ENCODE measurements at regions not wholly inside any gene's neighbourhood (a gene's known extent, or its start where the extent isn't known, plus 50 kb on each side); places are given as distances from the start of the nearest gene placed in this dataset.

GRCh38 chr13:80086304-80086721 lies 254.6 kb downstream of the SPRY2 start:
- no peak overlapping the region for H4K5ac ChIP-seq (ENCODE audit: insufficient read length, low read depth, low read length)
- H3K4me1 ChIP-seq (ENCODE audit: insufficient read depth, low read length): peaks cover 3% of the 10 kb centered on the region; the same call in 1 of the 2 replicates
- H3K14ac ChIP-seq (ENCODE audit: insufficient read depth, low read length): no peak overlapping the region
- Mint-ChIP-seq H3K4me1 (peaks cover 11 to 16% of the 10 kb centered on the region in 2 experiments), H3K27me3 (ENCODE audit: low read depth) (no peaks in the 10 kb centered on the region), H3K9me3 (no peaks in the 10 kb centered on the region), H3K4me3 (no peak overlapping the region), H3K27ac (no peak overlapping the region), H3K36me3 (ENCODE audit: insufficient read depth in 1 of 3, low read depth in 3 of 3) (no peaks in the 10 kb centered on the region)
- no peak overlapping the region for H3K23ac ChIP-seq (ENCODE audit: insufficient read length, low read depth, low read length)
- H3K4ac ChIP-seq (ENCODE audit: low read depth, low read length): no peak overlapping the region
- H2BK5ac ChIP-seq (ENCODE audit: insufficient read length, low read length): no peak overlapping the region
- no peak overlapping the region for H3K9ac ChIP-seq (ENCODE audit: extremely low read depth, insufficient read length, low read length)
- no peak overlapping the region for H2BK120ac ChIP-seq (ENCODE audit: low read depth, low read length, poor library complexity, severe bottlenecking)
- no peak for DNase-seq
- H4K8ac ChIP-seq (replicated peaks; ENCODE audit: insufficient read length, low read depth, low read length): no peak overlapping the region
- no peak overlapping the region for H3K56ac ChIP-seq (ENCODE audit: insufficient read length, low read depth, low read length)
- H3K9me3 ChIP-seq (ENCODE audit: control insufficient read depth, low read depth, low read length): no peaks in the 10 kb centered on the region
- no peak overlapping the region for H3T11ph ChIP-seq (ENCODE audit: low read length)
- no peak overlapping the region for H3K27ac ChIP-seq (ENCODE audit: insufficient read length, low read depth, low read length)
- no peaks in the 10 kb centered on the region for H4K20me1 ChIP-seq (ENCODE audit: control insufficient read depth, insufficient read depth, insufficient read length)
- no peak overlapping the region for H2AK5ac ChIP-seq (ENCODE audit: insufficient read length, low read length)
- H2BK12ac ChIP-seq (ENCODE audit: insufficient read length, low read depth, low read length): no peak overlapping the region
- no peak overlapping the region for H2AFZ ChIP-seq (ENCODE audit: low read length)
- no peaks in the 10 kb centered on the region for H3K79me1 ChIP-seq (ENCODE audit: insufficient read depth, low read depth, low read length, poor library complexity, severe bottlenecking)
- TF ChIP-seq CTCF (conservative IDR thresholded peaks at IDR 0.05): no peak
- no peak overlapping the region for H3K18ac ChIP-seq (ENCODE audit: insufficient read length, low read depth, low read length)
- no peaks in the 10 kb centered on the region for H3K27me3 ChIP-seq (ENCODE audit: insufficient read depth, low read length)
- no CpG with 5 or more reads among the region's 3 CpGs for WGBS (ENCODE audit: extremely low coverage, insufficient read length, low lambda C conversion rate)
- no peak overlapping the region for H4K91ac ChIP-seq (ENCODE audit: insufficient read length, low read depth, low read length)
- H3K23me2 ChIP-seq (ENCODE audit: insufficient read length, low read depth, low read length, poor library complexity, severe bottlenecking): no peaks in the 10 kb centered on the region
- no peaks in the 10 kb centered on the region for H3K79me2 ChIP-seq (ENCODE audit: insufficient read depth, low read length)
- H3K4me2 ChIP-seq (ENCODE audit: insufficient read depth, insufficient read length, low read length): no peak overlapping the region
- H2BK20ac ChIP-seq (ENCODE audit: low read depth, low read length, poor library complexity, severe bottlenecking): no peak overlapping the region
- no peak overlapping the region for H2BK15ac ChIP-seq (ENCODE audit: low read depth, low read length)
